HEK293 (cell line): ENCODE measurements at regions not wholly inside any gene's neighbourhood (a gene's known extent, or its start where the extent isn't known, plus 50 kb on each side); places are given as distances from the start of the nearest gene placed in this dataset.
A peak's percentile ranks its signal among the peaks of the same experiment; 100 is the strongest.

Source experiments
- CTCF ChIA-PET: fragments of 350-600 bp; formaldehyde crosslinking; extraction: SDS; loops from one replicate; lab custom pipeline; 2021; ENCODE audit warnings: antibody characterized with exemption; lab: Yijun Ruan, JAX
- POLR2A ChIA-PET: fragments of 300-600 bp; formaldehyde crosslinking; extraction: SDS; loops from one replicate; lab custom pipeline; 2020; ENCODE audit warnings: antibody characterized with exemption, inconsistent platforms; lab: Yijun Ruan, JAX
- H3K27ac ChIP-seq: fragments of 200-500 bp; sonication (Bioruptor generic); 2 replicates; pipeline ENCODE4 v1.5.1; 2014; ENCODE audit warnings: low read depth, low read length, control low read depth, inconsistent platforms; ENCODE audit errors: extremely low read depth
- H3K36me3 ChIP-seq, 2 experiments: fragments of 200-500 bp in 1 of 2; sonication (Bioruptor generic) in 1 of 2; 1 replicate in 1 of 2; 2 replicates in 1 of 2; pipeline ENCODE4 v1.5.1; 2014 to 2017; ENCODE audit warnings: inconsistent platforms in 2 of 2, low read length in 2 of 2; ENCODE audit not compliant: control insufficient read depth in 2 of 2, insufficient read depth in 1 of 2
- H3K4me1 ChIP-seq: fragments of 200-500 bp; sonication (Bioruptor generic); 2 replicates; pipeline ENCODE4 v1.5.1; 2014; ENCODE audit warnings: mild to moderate bottlenecking, low read length, inconsistent platforms; ENCODE audit not compliant: control insufficient read depth, insufficient read depth
- H3K4me3 ChIP-seq: 2 replicates; pipeline ENCODE4 v1.5.1; 2011; ENCODE audit warnings: low read depth, mild to moderate bottlenecking, control low read depth, low read length, moderate library complexity
- H3K9me3 ChIP-seq: fragments of 200-500 bp; sonication (Bioruptor generic); 2 replicates; pipeline ENCODE4 v1.5.1; 2014; ENCODE audit warnings: low read depth, low read length, inconsistent platforms; ENCODE audit not compliant: control insufficient read depth, insufficient read depth
- EGR2 ChIP-seq: fragments of 450-650 bp; formaldehyde crosslinking; IDR thresholded peaks from 2 replicates; pipeline ENCODE4 v1.5.1; 2016; ENCODE audit warnings: low read depth, missing biosample characterization, missing genetic modification characterization
- HOXD13 ChIP-seq: sonication (generic); formaldehyde crosslinking; IDR thresholded peaks from 2 replicates; pipeline ENCODE4 v1.8.0; 2022; ENCODE audit warnings: missing genetic modification reagents, borderline replicate concordance
- SALL2 ChIP-seq: fragments of 450-650 bp; formaldehyde crosslinking; IDR thresholded peaks from 2 replicates; pipeline ENCODE4 v1.5.0; 2017; ENCODE audit warnings: missing biosample characterization, mild to moderate bottlenecking, missing genetic modification characterization, borderline replicate concordance
- SCRT1 ChIP-seq: fragments of 450-650 bp; formaldehyde crosslinking; IDR thresholded peaks from 2 replicates; pipeline ENCODE4 v1.5.1; 2016; ENCODE audit warnings: missing biosample characterization, missing genetic modification characterization, borderline replicate concordance
- YY2 ChIP-seq: fragments of 450-650 bp; formaldehyde crosslinking; IDR thresholded peaks from 2 replicates; pipeline ENCODE4 v1.5.1; 2016; ENCODE audit warnings: missing biosample characterization, missing genetic modification characterization
- ZBTB8A ChIP-seq: fragments of 450-650 bp; formaldehyde crosslinking; IDR thresholded peaks from 2 replicates; pipeline ENCODE4 v1.5.1; 2016; ENCODE audit warnings: missing biosample characterization, missing genetic modification characterization
- ZFHX2 ChIP-seq: fragments of 450-650 bp; formaldehyde crosslinking; conservative IDR thresholded peaks from 2 replicates; pipeline ENCODE4 v1.5.1; 2016; ENCODE audit warnings: missing biosample characterization, missing genetic modification characterization
- ZFP37 ChIP-seq: fragments of 450-650 bp; formaldehyde crosslinking; IDR thresholded peaks from 2 replicates; pipeline ENCODE4 v1.5.1; 2016; ENCODE audit warnings: missing biosample characterization, missing genetic modification characterization
- ZIC2 ChIP-seq: fragments of 450-650 bp; formaldehyde crosslinking; IDR thresholded peaks from 2 replicates; pipeline ENCODE4 v1.5.1; 2016; ENCODE audit warnings: missing biosample characterization, missing genetic modification characterization
- ZNF121 ChIP-seq: fragments of 450-650 bp; formaldehyde crosslinking; IDR thresholded peaks from 2 replicates; pipeline ENCODE4 v1.5.1; 2016; ENCODE audit warnings: missing biosample characterization, missing genetic modification characterization
- ZNF132 ChIP-seq: fragments of 450-650 bp; formaldehyde crosslinking; IDR thresholded peaks from 2 replicates; pipeline ENCODE4 v1.5.1; 2017; ENCODE audit warnings: missing biosample characterization, missing genetic modification characterization, borderline replicate concordance
- ZNF138 ChIP-seq: fragments of 450-650 bp; formaldehyde crosslinking; IDR thresholded peaks from 2 replicates; pipeline ENCODE4 v1.5.1; 2016; ENCODE audit warnings: missing biosample characterization, missing genetic modification characterization, borderline replicate concordance
- ZNF157 ChIP-seq: fragments of 450-650 bp; formaldehyde crosslinking; IDR thresholded peaks from 2 replicates; pipeline ENCODE4 v1.5.1; 2016; ENCODE audit warnings: missing biosample characterization, missing genetic modification characterization
- ZNF248 ChIP-seq: fragments of 450-650 bp; formaldehyde crosslinking; IDR thresholded peaks from 2 replicates; pipeline ENCODE4 v1.5.1; 2017; ENCODE audit warnings: missing biosample characterization, missing genetic modification characterization
- ZNF302 ChIP-seq: fragments of 450-650 bp; formaldehyde crosslinking; IDR thresholded peaks from 2 replicates; pipeline ENCODE4 v1.5.1; 2016; ENCODE audit warnings: missing biosample characterization, missing genetic modification characterization, low read depth
- ZNF311 ChIP-seq: fragments of 450-650 bp; formaldehyde crosslinking; IDR thresholded peaks from 2 replicates; pipeline ENCODE4 v1.5.1; 2017; ENCODE audit warnings: missing biosample characterization, missing genetic modification characterization, borderline replicate concordance
- ZNF423 ChIP-seq: fragments of 450-650 bp; formaldehyde crosslinking; IDR thresholded peaks from 2 replicates; pipeline ENCODE4 v1.5.1; 2016; ENCODE audit warnings: missing biosample characterization, missing genetic modification characterization
- ZNF433 ChIP-seq: fragments of 450-650 bp; formaldehyde crosslinking; IDR thresholded peaks from 2 replicates; pipeline ENCODE4 v1.5.1; 2016; ENCODE audit warnings: missing biosample characterization, missing genetic modification characterization, low read depth
- ZNF521 ChIP-seq: fragments of 450-650 bp; formaldehyde crosslinking; IDR thresholded peaks from 2 replicates; pipeline ENCODE4 v1.5.1; 2017; ENCODE audit warnings: missing biosample characterization, mild to moderate bottlenecking, missing genetic modification characterization
- ZNF529 ChIP-seq: fragments of 450-650 bp; formaldehyde crosslinking; IDR thresholded peaks from 2 replicates; pipeline ENCODE4 v1.5.1; 2017; ENCODE audit warnings: missing genetic modification characterization, missing biosample characterization; ENCODE audit not compliant: insufficient replicate concordance
- ZNF658 ChIP-seq: fragments of 450-650 bp; formaldehyde crosslinking; IDR thresholded peaks from 2 replicates; pipeline ENCODE4; 2016; ENCODE audit warnings: missing biosample characterization, missing genetic modification characterization
- ZNF701 ChIP-seq: fragments of 450-650 bp; formaldehyde crosslinking; IDR thresholded peaks from 2 replicates; pipeline ENCODE4 v1.5.1; 2016; ENCODE audit warnings: missing biosample characterization, missing genetic modification characterization
- ZNF785 ChIP-seq: fragments of 450-650 bp; formaldehyde crosslinking; IDR thresholded peaks from 2 replicates; pipeline ENCODE4 v1.5.1; 2016; ENCODE audit warnings: missing biosample characterization, missing genetic modification characterization
- ZNF837 ChIP-seq: fragments of 450-650 bp; formaldehyde crosslinking; IDR thresholded peaks from 2 replicates; pipeline ENCODE4 v1.5.1; 2016; ENCODE audit warnings: missing biosample characterization, missing genetic modification characterization
- TF ChIP-seq, protein P1 (sequence below): fragments of 450-650 bp; formaldehyde crosslinking; IDR thresholded peaks from 2 replicates; pipeline ENCODE4 v1.5.1; 2017; ENCODE audit warnings: missing biosample characterization, missing genetic modification characterization
- TF ChIP-seq, protein P2 (sequence below): fragments of 450-650 bp; formaldehyde crosslinking; IDR thresholded peaks from 2 replicates; pipeline ENCODE4 v1.5.1; 2016; ENCODE audit warnings: missing biosample characterization, missing genetic modification characterization
- TF ChIP-seq, protein P3 (sequence below): fragments of 450-650 bp; formaldehyde crosslinking; IDR thresholded peaks from 2 replicates; pipeline ENCODE4 v1.5.1; 2016; ENCODE audit warnings: missing biosample characterization, missing genetic modification characterization, borderline replicate concordance
- TF ChIP-seq, protein P4 (sequence below): fragments of 450-650 bp; formaldehyde crosslinking; IDR thresholded peaks from 2 replicates; pipeline ENCODE4 v1.5.1; 2016; ENCODE audit warnings: missing biosample characterization, missing genetic modification characterization, borderline replicate concordance

DNA sequence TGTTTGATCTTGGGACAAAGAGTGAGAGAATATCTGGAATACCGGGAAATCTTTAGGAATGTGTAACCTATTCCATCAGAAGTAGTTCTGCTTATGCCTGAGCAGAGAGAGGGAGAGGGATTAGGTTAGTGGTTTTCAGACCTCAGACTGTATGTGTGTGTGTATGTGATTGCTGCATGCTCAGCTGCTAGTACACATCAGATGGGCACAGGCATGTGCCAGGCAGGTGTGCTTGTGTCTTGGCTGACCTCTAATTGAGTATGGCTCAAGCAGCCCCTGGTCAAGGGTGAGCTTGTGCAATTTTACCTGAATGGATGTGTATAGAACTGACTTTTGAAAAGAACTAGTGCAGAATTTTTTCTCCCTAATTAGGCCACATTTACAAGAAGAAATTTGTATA lies 91.2 kb downstream of the INSIG2 start:
- H3K9me3 ChIP-seq: no peaks in the 10 kb centered on the region
- TF ChIP-seq SCRT1 (tag by site-specific recombination) (no peak), ZNF121 (tag by site-specific recombination) (no peak), ZNF423 (tag by site-specific recombination) (no peak), ZNF521 (tag by site-specific recombination) (no peak), YY2 (tag by site-specific recombination) (no peak), ZNF837 (tag by site-specific recombination) (no peak), ZFP37 (no peak), ZNF302 (no peak), ZNF433 (tag by site-specific recombination) (no peak), SALL2 (tag by site-specific recombination) (no peak), ZNF132 (tag by site-specific recombination) (no peak), ZNF701 (tag by site-specific recombination) (no peak), ZNF311 (tag by site-specific recombination) (no peak), ZNF157 (tag by site-specific recombination) (no peak)
- TF ChIP-seq, protein P1, sequence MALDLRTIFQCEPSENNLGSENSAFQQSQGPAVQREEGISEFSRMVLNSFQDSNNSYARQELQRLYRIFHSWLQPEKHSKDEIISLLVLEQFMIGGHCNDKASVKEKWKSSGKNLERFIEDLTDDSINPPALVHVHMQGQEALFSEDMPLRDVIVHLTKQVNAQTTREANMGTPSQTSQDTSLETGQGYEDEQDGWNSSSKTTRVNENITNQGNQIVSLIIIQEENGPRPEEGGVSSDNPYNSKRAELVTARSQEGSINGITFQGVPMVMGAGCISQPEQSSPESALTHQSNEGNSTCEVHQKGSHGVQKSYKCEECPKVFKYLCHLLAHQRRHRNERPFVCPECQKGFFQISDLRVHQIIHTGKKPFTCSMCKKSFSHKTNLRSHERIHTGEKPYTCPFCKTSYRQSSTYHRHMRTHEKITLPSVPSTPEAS (tag by site-specific recombination): no peak
- TF ChIP-seq, protein P2, sequence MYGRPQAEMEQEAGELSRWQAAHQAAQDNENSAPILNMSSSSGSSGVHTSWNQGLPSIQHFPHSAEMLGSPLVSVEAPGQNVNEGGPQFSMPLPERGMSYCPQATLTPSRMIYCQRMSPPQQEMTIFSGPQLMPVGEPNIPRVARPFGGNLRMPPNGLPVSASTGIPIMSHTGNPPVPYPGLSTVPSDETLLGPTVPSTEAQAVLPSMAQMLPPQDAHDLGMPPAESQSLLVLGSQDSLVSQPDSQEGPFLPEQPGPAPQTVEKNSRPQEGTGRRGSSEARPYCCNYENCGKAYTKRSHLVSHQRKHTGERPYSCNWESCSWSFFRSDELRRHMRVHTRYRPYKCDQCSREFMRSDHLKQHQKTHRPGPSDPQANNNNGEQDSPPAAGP (tag by site-specific recombination): no peak
- TF ChIP-seq, protein P3, sequence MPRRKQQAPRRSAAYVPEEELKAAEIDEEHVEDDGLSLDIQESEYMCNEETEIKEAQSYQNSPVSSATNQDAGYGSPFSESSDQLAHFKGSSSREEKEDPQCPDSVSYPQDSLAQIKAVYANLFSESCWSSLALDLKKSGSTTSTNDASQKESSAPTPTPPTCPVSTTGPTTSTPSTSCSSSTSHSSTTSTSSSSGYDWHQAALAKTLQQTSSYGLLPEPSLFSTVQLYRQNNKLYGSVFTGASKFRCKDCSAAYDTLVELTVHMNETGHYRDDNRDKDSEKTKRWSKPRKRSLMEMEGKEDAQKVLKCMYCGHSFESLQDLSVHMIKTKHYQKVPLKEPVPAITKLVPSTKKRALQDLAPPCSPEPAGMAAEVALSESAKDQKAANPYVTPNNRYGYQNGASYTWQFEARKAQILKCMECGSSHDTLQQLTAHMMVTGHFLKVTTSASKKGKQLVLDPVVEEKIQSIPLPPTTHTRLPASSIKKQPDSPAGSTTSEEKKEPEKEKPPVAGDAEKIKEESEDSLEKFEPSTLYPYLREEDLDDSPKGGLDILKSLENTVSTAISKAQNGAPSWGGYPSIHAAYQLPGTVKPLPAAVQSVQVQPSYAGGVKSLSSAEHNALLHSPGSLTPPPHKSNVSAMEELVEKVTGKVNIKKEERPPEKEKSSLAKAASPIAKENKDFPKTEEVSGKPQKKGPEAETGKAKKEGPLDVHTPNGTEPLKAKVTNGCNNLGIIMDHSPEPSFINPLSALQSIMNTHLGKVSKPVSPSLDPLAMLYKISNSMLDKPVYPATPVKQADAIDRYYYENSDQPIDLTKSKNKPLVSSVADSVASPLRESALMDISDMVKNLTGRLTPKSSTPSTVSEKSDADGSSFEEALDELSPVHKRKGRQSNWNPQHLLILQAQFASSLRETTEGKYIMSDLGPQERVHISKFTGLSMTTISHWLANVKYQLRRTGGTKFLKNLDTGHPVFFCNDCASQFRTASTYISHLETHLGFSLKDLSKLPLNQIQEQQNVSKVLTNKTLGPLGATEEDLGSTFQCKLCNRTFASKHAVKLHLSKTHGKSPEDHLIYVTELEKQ (tag by site-specific recombination): no peak
- TF ChIP-seq, protein P4, sequence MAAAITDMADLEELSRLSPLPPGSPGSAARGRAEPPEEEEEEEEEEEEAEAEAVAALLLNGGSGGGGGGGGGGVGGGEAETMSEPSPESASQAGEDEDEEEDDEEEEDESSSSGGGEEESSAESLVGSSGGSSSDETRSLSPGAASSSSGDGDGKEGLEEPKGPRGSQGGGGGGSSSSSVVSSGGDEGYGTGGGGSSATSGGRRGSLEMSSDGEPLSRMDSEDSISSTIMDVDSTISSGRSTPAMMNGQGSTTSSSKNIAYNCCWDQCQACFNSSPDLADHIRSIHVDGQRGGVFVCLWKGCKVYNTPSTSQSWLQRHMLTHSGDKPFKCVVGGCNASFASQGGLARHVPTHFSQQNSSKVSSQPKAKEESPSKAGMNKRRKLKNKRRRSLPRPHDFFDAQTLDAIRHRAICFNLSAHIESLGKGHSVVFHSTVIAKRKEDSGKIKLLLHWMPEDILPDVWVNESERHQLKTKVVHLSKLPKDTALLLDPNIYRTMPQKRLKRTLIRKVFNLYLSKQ (tag by site-specific recombination): no peak
- peaks cover 4% of the 10 kb centered on the region for H3K4me1 ChIP-seq
- POLR2A ChIA-PET: interaction anchor here (0.5 kb wide), 1 partner anchor 91 kb away, joined by 4 read pairs; the partner anchor contains the start of gene INSIG2
- CTCF ChIA-PET: interaction anchor here (0.7 kb wide), 1 partner anchor 84 kb away, joined by 3 read pairs; no protein-coding TSS in a partner anchor
- no peaks in the 10 kb centered on the region for H3K36me3 ChIP-seq
- no peak overlapping the region for H3K27ac ChIP-seq
- H3K4me3 ChIP-seq: no peak overlapping the region

DNA sequence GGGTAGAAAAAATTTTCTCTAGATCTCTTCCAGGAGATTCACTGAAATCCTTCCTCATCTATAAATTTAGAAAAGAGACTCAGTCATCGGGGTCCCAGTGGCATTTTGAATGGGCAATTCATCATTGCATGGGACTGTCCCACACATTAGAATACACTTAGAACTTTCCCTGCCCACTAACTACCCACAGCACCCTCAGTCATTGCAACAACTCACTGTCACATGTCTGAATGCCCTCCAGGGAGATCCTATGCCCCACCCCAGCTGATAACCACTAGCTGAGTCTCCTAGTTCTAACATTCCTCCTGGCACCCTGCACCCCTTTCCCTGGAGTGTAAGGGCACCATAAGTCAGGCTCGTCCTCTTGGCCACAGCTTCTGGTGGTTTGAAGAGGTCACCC lies 89.6 kb downstream of the INSIG2 start:
- Histone ChIP-seq H3K4me1 (no peaks in the 10 kb centered on the region), H3K4me3 (no peak overlapping the region), H3K27ac (no peak overlapping the region), H3K9me3 (no peaks in the 10 kb centered on the region), H3K36me3 (no peaks in the 10 kb centered on the region)
- POLR2A ChIA-PET: no interaction called here
- CTCF ChIA-PET: interaction anchor here (0.9 to 1.9 kb wide), 2 partner anchors 24 to 131 kb away, joined by 4 to 10 read pairs; no protein-coding TSS in a partner anchor
- TF ChIP-seq ZFHX2 (tag by site-specific recombination) (peak; percentile 67), ZNF658 (tag by site-specific recombination) (no peak), ZNF785 (tag by site-specific recombination) (no peak), ZBTB8A (tag by site-specific recombination) (no peak), ZNF248 (no peak), ZIC2 (peak; percentile 78), ZNF529 (no peak), EGR2 (tag by site-specific recombination) (peak; percentile 60), HOXD13 (CRISPR knock-in tag) (no peak), ZNF138 (no peak)
